GM10248 (cell line): ENCODE measurements at regions not wholly inside any gene's neighbourhood (a gene's known extent, or its start where the extent isn't known, plus 50 kb on each side); places are given as distances from the start of the nearest gene placed in this dataset.
A peak's percentile ranks its signal among the peaks of the same experiment; 100 is the strongest.

Experiments used
- CTCF ChIA-PET: fragments of 300-600 bp; sonication (Branson Sonifier 250); formaldehyde crosslinking; extraction: SDS; loops from one replicate; lab custom pipeline; 2021; ENCODE audit warnings: antibody characterized with exemption; lab: Yijun Ruan, JAX
- POLR2A ChIA-PET: fragments of 350-650 bp; sonication (Branson Sonifier 250); formaldehyde crosslinking; extraction: SDS; loops from one replicate; lab custom pipeline; 2020; ENCODE audit warnings: antibody characterized with exemption; lab: Yijun Ruan, JAX
- DNase-seq: peaks from one replicate; pipeline ENCODE4 v3.0.0; 2012; ENCODE audit errors: extremely low spot score
- CTCF ChIP-seq: IDR thresholded peaks from 2 replicates; pipeline ENCODE4 v1.5.1; 2012; ENCODE audit warnings: mild to moderate bottlenecking, low read depth; ENCODE audit errors: extremely low read depth, missing control alignments, control extremely low read depth

- ChIA-PET POLR2A (no interaction called here), CTCF (no interaction called here)
- TF ChIP-seq CTCF: no peak
- DNase-seq: no peak
These were observed 266.2 kb downstream of the OPA1 start for GRCh38 chr3:193859195-193859594.

- no peak for DNase-seq
- no peak for TF ChIP-seq CTCF
- ChIA-PET CTCF (no interaction called here), POLR2A (no interaction called here)
These were observed 268.0 kb downstream of the OPA1 start for GRCh38 chr3:193861012-193861411.

- ChIA-PET CTCF (no interaction called here), POLR2A (no interaction called here)
- TF ChIP-seq CTCF: no peak
- DNase-seq: no peak
These were observed 269.8 kb downstream of the OPA1 start for GRCh38 chr3:193862843-193863242.

GRCh38 chr3:193863657-193864357 is 270.8 kb downstream of the OPA1 start:
- ChIA-PET POLR2A (no interaction called here), CTCF (interaction anchor here (0.7 to 1.0 kb wide), 2 partner anchors 10 to 22 kb away, joined by 3 read pairs; no protein-coding TSS in a partner anchor)
- no peak for TF ChIP-seq CTCF
- DNase-seq: no peak

- ChIA-PET CTCF (no interaction called here), POLR2A (no interaction called here)
- DNase-seq: peak; percentile 78
- no peak for TF ChIP-seq CTCF
These were observed 270.6 kb upstream of the HES1 start for GRCh38 chr3:193865339-193865738.

- CTCF ChIA-PET: no interaction called here
- POLR2A ChIA-PET: no interaction called here
- no peak for TF ChIP-seq CTCF
- no peak for DNase-seq
These were observed 270.0 kb upstream of the HES1 start for GRCh38 chr3:193865896-193866480.

GRCh38 chr3:193868590-193868989 is 267.4 kb upstream of the HES1 start:
- POLR2A ChIA-PET: no interaction called here
- CTCF ChIA-PET: no interaction called here
- no peak for TF ChIP-seq CTCF
- no peak for DNase-seq
